CD14-positive monocyte (primary cell): ENCODE measurements at regions not wholly inside any gene's neighbourhood (a gene's known extent, or its start where the extent isn't known, plus 50 kb on each side); places are given as distances from the start of the nearest gene placed in this dataset.

Source experiments
- DNase-seq, 3 donors: peaks; one replicate each; pipeline ENCODE4 v3.0.0-alpha.2; 2011 to 2022
- H2AFZ ChIP-seq: 2 replicates; pipeline ENCODE4 v1.6.0; 2012; ENCODE audit warnings: mild to moderate bottlenecking, low read depth, low read length, inconsistent platforms; ENCODE audit not compliant: insufficient read depth, poor library complexity, severe bottlenecking
- H3K27ac ChIP-seq, 2 donors: 1 replicate in 1 of 2; 2 replicates in 1 of 2; pipeline ENCODE4 v1.5.1; 2012 to 2013; ENCODE audit warnings: low read length in 2 of 2, control low read depth in 1 of 2, inconsistent platforms in 1 of 2, low read depth in 1 of 2, mild to moderate bottlenecking in 1 of 2
- H3K27me3 ChIP-seq, 2 donors: one replicate each; pipeline versions ENCODE4 v1.6.0 to v1.6.1; 2011 to 2013; ENCODE audit warnings: low read length in 2 of 2; ENCODE audit not compliant: control insufficient read depth in 2 of 2, insufficient read depth in 2 of 2
- H3K36me3 ChIP-seq, 2 donors: replicated peaks in 1 of 2; 1 replicate in 1 of 2; 2 replicates in 1 of 2; pipeline versions ENCODE4 v1.5.1 to v1.6.1; 2012 to 2013; ENCODE audit warnings: low read length in 2 of 2, control low read depth in 1 of 2, inconsistent platforms in 1 of 2, mild to moderate bottlenecking in 1 of 2; ENCODE audit not compliant: insufficient read depth in 2 of 2, control insufficient read depth in 1 of 2
- H3K4me1 ChIP-seq, 2 donors: 1 replicate in 1 of 2; 2 replicates in 1 of 2; pipeline versions ENCODE4 v1.5.1 to v1.6.1; 2012 to 2013; ENCODE audit warnings: low read length in 2 of 2, control low read depth in 1 of 2, inconsistent platforms in 1 of 2, mild to moderate bottlenecking in 1 of 2, moderate library complexity in 1 of 2; ENCODE audit not compliant: insufficient read depth in 2 of 2, control insufficient read depth in 1 of 2
- H3K4me2 ChIP-seq: replicated peaks from 2 replicates; pipeline ENCODE3; 2012; ENCODE audit warnings: low read length, moderate library complexity, mild to moderate bottlenecking; ENCODE audit not compliant: poor library complexity, severe bottlenecking; ENCODE audit errors: extremely low read depth
- H3K4me3 ChIP-seq, 3 experiments: fragments of 200-600 bp in 1 of 3; sonication (generic) in 1 of 3; replicated peaks in 1 of 3; 1 replicate in 2 of 3; 2 replicates in 1 of 3; pipeline ENCODE4 v1.5.1; 2011 to 2013; ENCODE audit warnings: low read length in 3 of 3, mild to moderate bottlenecking in 3 of 3, control low read depth in 2 of 3, low read depth in 2 of 3, inconsistent platforms in 1 of 3, moderate library complexity in 1 of 3
- H3K79me2 ChIP-seq: 2 replicates; pipeline ENCODE4 v1.6.0; 2012; ENCODE audit warnings: mild to moderate bottlenecking, control low read depth, inconsistent platforms, low read length, moderate library complexity; ENCODE audit not compliant: insufficient read depth
- H3K9ac ChIP-seq: 2 replicates; pipeline ENCODE4 v1.6.0; 2017; ENCODE audit warnings: low read length, mild to moderate bottlenecking; ENCODE audit not compliant: insufficient read depth, poor library complexity, severe bottlenecking
- H3K9me3 ChIP-seq, 2 donors: replicated peaks in 1 of 2; 1 replicate in 1 of 2; 2 replicates in 1 of 2; pipeline versions ENCODE4 v1.5.1 to v1.6.1; 2012 to 2013; ENCODE audit warnings: low read length in 2 of 2, control low read depth in 1 of 2; ENCODE audit not compliant: control insufficient read depth in 1 of 2, insufficient read depth in 1 of 2
- H4K20me1 ChIP-seq: 2 replicates; pipeline ENCODE4 v1.6.0; 2012; ENCODE audit warnings: mild to moderate bottlenecking, low read length, control low read depth, moderate library complexity; ENCODE audit not compliant: insufficient read depth
- H3K27ac Mint-ChIP-seq, 7 donors: one replicate each; pipeline ENCODE4 v1.8.0; 2020; ENCODE audit warnings: mild to moderate bottlenecking in 7 of 7, mixed read lengths in 7 of 7, moderate library complexity in 6 of 7, inconsistent platforms in 2 of 7
- H3K27me3 Mint-ChIP-seq, 3 donors: one replicate each; pipeline ENCODE4 v1.8.0; 2021 to 2022; ENCODE audit warnings: low read depth in 3 of 3, mild to moderate bottlenecking in 3 of 3, mixed read lengths in 3 of 3, moderate library complexity in 3 of 3, inconsistent platforms in 1 of 3
- H3K36me3 Mint-ChIP-seq, 2 donors: one replicate each; pipeline ENCODE4 v1.8.0; 2020; ENCODE audit warnings: mixed read lengths in 2 of 2, inconsistent platforms in 1 of 2, mild to moderate bottlenecking in 1 of 2
- H3K4me1 Mint-ChIP-seq: one replicate; pipeline ENCODE4 v1.8.0; 2020; ENCODE audit warnings: mild to moderate bottlenecking, mixed read lengths
- H3K4me3 Mint-ChIP-seq, 2 donors: one replicate each; pipeline ENCODE4 v1.8.0; 2020; ENCODE audit warnings: mild to moderate bottlenecking in 2 of 2, mixed read lengths in 2 of 2, moderate library complexity in 1 of 2
- H3K9me3 Mint-ChIP-seq, 7 donors: one replicate each; pipeline ENCODE4 v1.8.0; 2020 to 2022; ENCODE audit warnings: mixed read lengths in 7 of 7, mild to moderate bottlenecking in 6 of 7, moderate library complexity in 6 of 7, inconsistent platforms in 2 of 7
- WGBS: methylation state at CpG from one replicate; pipeline ENCODE4 v1.1.5; 2013; ENCODE audit warnings: missing lambda C conversion rate; ENCODE audit not compliant: insufficient coverage; 5-methylcytosine and 5-hydroxymethylcytosine counted together
- intact Hi-C, 2 donors: fragments of 100-400 bp; cut with micrococcal nuclease; formaldehyde crosslinking; loops; one replicate each; pipeline versions ENCODE4 v1.15.0 to v1.15.1; 2023
- TF ChIP-seq, protein P1 (sequence below): fragments of 200-600 bp; IDR thresholded peaks from one replicate; pipeline ENCODE4 v1.8.0; 2022; ENCODE audit warnings: antibody characterized with exemption, mild to moderate bottlenecking

GRCh38 chr4:123479944-123480343 lies 83.3 kb downstream of the SPRY1 start:
- H2AFZ ChIP-seq, result no peak overlapping the region
- H4K20me1 ChIP-seq, result no peaks in the 10 kb centered on the region
- H3K27ac Mint-ChIP-seq, result peak overlapping the region in 1 of 7 donors; percentile 32
- DNase-seq, result peak; percentile 47 to 75 (median 58)
- H3K4me3 ChIP-seq, result no peak overlapping the region
- WGBS, result no CpG with 5 or more reads among the region's 2 CpGs
- H3K4me1 Mint-ChIP-seq, result peaks cover 28% of the 10 kb centered on the region
- no peaks in the 10 kb centered on the region for H3K9me3 ChIP-seq
- H3K4me3 Mint-ChIP-seq, result no peak overlapping the region
- peaks cover 8 to 9% of the 10 kb centered on the region in 2 donors for H3K4me1 ChIP-seq
- no peaks in the 10 kb centered on the region for H3K27me3 ChIP-seq
- H3K4me2 ChIP-seq, result no peak overlapping the region
- no peaks in the 10 kb centered on the region for H3K79me2 ChIP-seq
- peaks cover 0 to 3% (median 2%) of the 10 kb centered on the region in 3 donors for H3K27me3 Mint-ChIP-seq
- intact Hi-C loops, result no loop called here
- no peak overlapping the region for H3K9ac ChIP-seq
- no peaks in the 10 kb centered on the region for H3K36me3 ChIP-seq
- peaks cover 0 to 2% (median 0%) of the 10 kb centered on the region in 7 donors for H3K9me3 Mint-ChIP-seq
- TF ChIP-seq, protein P1, sequence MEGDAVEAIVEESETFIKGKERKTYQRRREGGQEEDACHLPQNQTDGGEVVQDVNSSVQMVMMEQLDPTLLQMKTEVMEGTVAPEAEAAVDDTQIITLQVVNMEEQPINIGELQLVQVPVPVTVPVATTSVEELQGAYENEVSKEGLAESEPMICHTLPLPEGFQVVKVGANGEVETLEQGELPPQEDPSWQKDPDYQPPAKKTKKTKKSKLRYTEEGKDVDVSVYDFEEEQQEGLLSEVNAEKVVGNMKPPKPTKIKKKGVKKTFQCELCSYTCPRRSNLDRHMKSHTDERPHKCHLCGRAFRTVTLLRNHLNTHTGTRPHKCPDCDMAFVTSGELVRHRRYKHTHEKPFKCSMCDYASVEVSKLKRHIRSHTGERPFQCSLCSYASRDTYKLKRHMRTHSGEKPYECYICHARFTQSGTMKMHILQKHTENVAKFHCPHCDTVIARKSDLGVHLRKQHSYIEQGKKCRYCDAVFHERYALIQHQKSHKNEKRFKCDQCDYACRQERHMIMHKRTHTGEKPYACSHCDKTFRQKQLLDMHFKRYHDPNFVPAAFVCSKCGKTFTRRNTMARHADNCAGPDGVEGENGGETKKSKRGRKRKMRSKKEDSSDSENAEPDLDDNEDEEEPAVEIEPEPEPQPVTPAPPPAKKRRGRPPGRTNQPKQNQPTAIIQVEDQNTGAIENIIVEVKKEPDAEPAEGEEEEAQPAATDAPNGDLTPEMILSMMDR, result no peak
- H3K36me3 Mint-ChIP-seq, result no peaks in the 10 kb centered on the region
- H3K27ac ChIP-seq, result no peak overlapping the region

DNA sequence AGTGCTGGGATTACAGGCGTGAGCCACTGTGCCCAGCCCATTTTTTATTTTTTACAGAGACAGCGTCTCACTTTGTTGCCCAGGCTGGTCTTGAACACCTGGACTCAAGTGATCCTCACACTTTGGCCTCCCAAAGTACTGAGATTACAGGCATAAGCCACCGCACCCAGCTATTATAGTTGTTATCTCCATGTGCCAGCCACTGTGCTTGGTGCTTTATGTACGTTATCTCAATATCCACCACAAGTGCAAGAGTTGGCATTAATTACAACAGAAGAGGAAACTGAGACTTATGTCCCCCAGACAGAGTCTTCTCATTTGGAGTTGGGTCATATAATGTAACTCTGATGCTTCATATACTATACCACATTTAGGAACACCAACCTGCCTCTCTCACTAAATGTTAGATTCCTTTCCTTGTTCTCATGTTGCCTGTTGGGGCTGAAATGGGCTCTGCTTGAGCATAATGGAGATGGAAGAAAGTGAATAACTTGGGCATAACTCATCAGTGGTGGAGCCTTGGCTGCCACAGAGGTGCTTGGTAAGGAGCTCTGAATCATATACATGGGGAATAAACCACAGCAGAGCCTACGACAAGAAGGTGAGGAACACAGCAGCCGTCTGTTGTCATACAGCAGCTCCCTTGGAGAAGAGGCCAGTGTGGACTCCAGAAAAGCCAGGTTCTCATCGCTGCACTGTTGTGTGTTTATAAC lies 84.3 kb downstream of the SPRY1 start:
- WGBS, result 95% methylated on average over 5 of the region's 7 CpGs
- no peaks in the 10 kb centered on the region for H3K36me3 Mint-ChIP-seq
- peaks cover 0 to 2% (median 0%) of the 10 kb centered on the region in 7 donors for H3K9me3 Mint-ChIP-seq
- Histone ChIP-seq H3K9me3 (no peaks in the 10 kb centered on the region), H3K4me1 (peaks cover 14% of the 10 kb centered on the region in 2 donors), H3K9ac (no peak overlapping the region), H2AFZ (no peak overlapping the region), H4K20me1 (no peaks in the 10 kb centered on the region), H3K4me2 (no peak overlapping the region), H3K4me3 (no peak overlapping the region), H3K27me3 (no peaks in the 10 kb centered on the region), H3K27ac (no peak overlapping the region), H3K36me3 (no peaks in the 10 kb centered on the region), H3K79me2 (no peaks in the 10 kb centered on the region)
- no peak overlapping the region for H3K4me3 Mint-ChIP-seq
- H3K4me1 Mint-ChIP-seq, result peaks cover 33% of the 10 kb centered on the region
- no peak for DNase-seq
- no peak overlapping the region for H3K27ac Mint-ChIP-seq
- intact Hi-C loops, result no loop called here
- peaks cover 0 to 3% (median 2%) of the 10 kb centered on the region in 3 donors for H3K27me3 Mint-ChIP-seq
- TF ChIP-seq, protein P1, result no peak
